Activated CD4-positive, alpha-beta T cell treated with anti-CD3 and anti-CD28 coated beads, Interleukin-2, Interleukin-6, amounts not matched to agents 100 ng/mL and 50 ng/mL, durations not matched to agents 16 hours and 8 hours (primary cell): ENCODE measurements at regions not wholly inside any gene's neighbourhood (a gene's known extent, or its start where the extent isn't known, plus 50 kb on each side); places are given as distances from the start of the nearest gene placed in this dataset.

ENCODE experiments used
- DNase-seq: peaks from one replicate; pipeline ENCODE4 v3.0.0-alpha.2; 2020

GRCh38 chr4:24720979-24721378 is 74.4 kb upstream of the SOD3 start:
- DNase-seq: no peak

GRCh38 chr4:24722026-24722568 is 73.3 kb upstream of the SOD3 start:
- no peak for DNase-seq

- DNase-seq: no peak
Observed at GRCh38 chr4:24727390-24728224, 67.8 kb upstream of the SOD3 start.

- no peak for DNase-seq
Observed at GRCh38 chr4:24729119-24729730, 66.1 kb upstream of the SOD3 start.

- no peak for DNase-seq
Observed at GRCh38 chr4:24730256-24731001, 64.9 kb upstream of the SOD3 start.

GRCh38 chr4:24731448-24731847 is 63.9 kb upstream of the SOD3 start:
- no peak for DNase-seq

- no peak for DNase-seq
Observed at GRCh38 chr4:24734511-24734910, 60.9 kb upstream of the SOD3 start.

GRCh38 chr4:24736066-24736465 is 59.3 kb upstream of the SOD3 start:
- DNase-seq: no peak

GRCh38 chr4:24741910-24742309 is 53.5 kb upstream of the SOD3 start:
- no peak for DNase-seq

- DNase-seq: no peak
Observed at GRCh38 chr4:24742335-24742734, 53.0 kb upstream of the SOD3 start.

- DNase-seq: no peak
Observed at GRCh38 chr4:24742773-24743172, 52.6 kb upstream of the SOD3 start.

GRCh38 chr4:24743206-24743605 is 52.2 kb upstream of the SOD3 start:
- no peak for DNase-seq

- no peak for DNase-seq
Observed at GRCh38 chr4:24743927-24744326, 51.4 kb upstream of the SOD3 start.

- no peak for DNase-seq
Observed at GRCh38 chr4:24745172-24745895, 50.0 kb upstream of the SOD3 start.
